ENCODE measurements at regions not wholly inside any gene's neighbourhood (a gene's known extent, or its start where the extent isn't known, plus 50 kb on each side); places are given as distances from the start of the nearest gene placed in this dataset.

- TF ChIP-seq CTCF (IDR thresholded peaks at IDR 0.05), result no peak
- TF ChIP-seq POLR2A (IDR thresholded peaks at IDR 0.05), result no peak
These were observed 1651.4 kb upstream of the IGFBP7 start for GRCh38 chr4:58761563-58761962.

Measured in suprapubic skin (tissue), 3 donors.